Tibial nerve (tissue), 4 donors: ENCODE measurements at regions not wholly inside any gene's neighbourhood (a gene's known extent, or its start where the extent isn't known, plus 50 kb on each side); places are given as distances from the start of the nearest gene placed in this dataset.

Experiments used
- EP300 ChIP-seq, 2 donors: sonication (generic); formaldehyde crosslinking; IDR thresholded peaks; one replicate each; pipeline ENCODE4 v1.6.1; 2017; ENCODE audit warnings: antibody characterized with exemption in 2 of 2, mild to moderate bottlenecking in 1 of 2
- TF ChIP-seq, protein P1 (sequence below), 5 experiments: fragments of 200-600 bp in 3 of 5; fragments of 450-650 bp in 2 of 5; sonication (generic) in 3 of 5; IDR thresholded peaks; one replicate each; pipeline ENCODE4 v1.5.1; 2016 to 2019; ENCODE audit warnings: antibody characterized with exemption in 5 of 5, mild to moderate bottlenecking in 3 of 5, moderate library complexity in 2 of 5

- TF ChIP-seq EP300 (IDR thresholded peaks at IDR 0.05) = no peak
- TF ChIP-seq, protein P1, sequence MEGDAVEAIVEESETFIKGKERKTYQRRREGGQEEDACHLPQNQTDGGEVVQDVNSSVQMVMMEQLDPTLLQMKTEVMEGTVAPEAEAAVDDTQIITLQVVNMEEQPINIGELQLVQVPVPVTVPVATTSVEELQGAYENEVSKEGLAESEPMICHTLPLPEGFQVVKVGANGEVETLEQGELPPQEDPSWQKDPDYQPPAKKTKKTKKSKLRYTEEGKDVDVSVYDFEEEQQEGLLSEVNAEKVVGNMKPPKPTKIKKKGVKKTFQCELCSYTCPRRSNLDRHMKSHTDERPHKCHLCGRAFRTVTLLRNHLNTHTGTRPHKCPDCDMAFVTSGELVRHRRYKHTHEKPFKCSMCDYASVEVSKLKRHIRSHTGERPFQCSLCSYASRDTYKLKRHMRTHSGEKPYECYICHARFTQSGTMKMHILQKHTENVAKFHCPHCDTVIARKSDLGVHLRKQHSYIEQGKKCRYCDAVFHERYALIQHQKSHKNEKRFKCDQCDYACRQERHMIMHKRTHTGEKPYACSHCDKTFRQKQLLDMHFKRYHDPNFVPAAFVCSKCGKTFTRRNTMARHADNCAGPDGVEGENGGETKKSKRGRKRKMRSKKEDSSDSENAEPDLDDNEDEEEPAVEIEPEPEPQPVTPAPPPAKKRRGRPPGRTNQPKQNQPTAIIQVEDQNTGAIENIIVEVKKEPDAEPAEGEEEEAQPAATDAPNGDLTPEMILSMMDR (IDR thresholded peaks at IDR 0.05) = no peak
These were observed 551.1 kb upstream of the CDH11 start for GRCh38 chr16:65672960-65673359.
